Bone marrow (tissue), 2 donors: ENCODE measurements at regions not wholly inside any gene's neighbourhood (a gene's known extent, or its start where the extent isn't known, plus 50 kb on each side); places are given as distances from the start of the nearest gene placed in this dataset.

Source experiments
- DNase-seq, 2 donors: peaks; one replicate each; lab custom pipeline; 2025; lab: John Stamatoyannopoulos, UW

- no peak for DNase-seq
Observed at GRCh38 chr13:73610799-73611592, 523.2 kb downstream of the KLF12 start.

DNA sequence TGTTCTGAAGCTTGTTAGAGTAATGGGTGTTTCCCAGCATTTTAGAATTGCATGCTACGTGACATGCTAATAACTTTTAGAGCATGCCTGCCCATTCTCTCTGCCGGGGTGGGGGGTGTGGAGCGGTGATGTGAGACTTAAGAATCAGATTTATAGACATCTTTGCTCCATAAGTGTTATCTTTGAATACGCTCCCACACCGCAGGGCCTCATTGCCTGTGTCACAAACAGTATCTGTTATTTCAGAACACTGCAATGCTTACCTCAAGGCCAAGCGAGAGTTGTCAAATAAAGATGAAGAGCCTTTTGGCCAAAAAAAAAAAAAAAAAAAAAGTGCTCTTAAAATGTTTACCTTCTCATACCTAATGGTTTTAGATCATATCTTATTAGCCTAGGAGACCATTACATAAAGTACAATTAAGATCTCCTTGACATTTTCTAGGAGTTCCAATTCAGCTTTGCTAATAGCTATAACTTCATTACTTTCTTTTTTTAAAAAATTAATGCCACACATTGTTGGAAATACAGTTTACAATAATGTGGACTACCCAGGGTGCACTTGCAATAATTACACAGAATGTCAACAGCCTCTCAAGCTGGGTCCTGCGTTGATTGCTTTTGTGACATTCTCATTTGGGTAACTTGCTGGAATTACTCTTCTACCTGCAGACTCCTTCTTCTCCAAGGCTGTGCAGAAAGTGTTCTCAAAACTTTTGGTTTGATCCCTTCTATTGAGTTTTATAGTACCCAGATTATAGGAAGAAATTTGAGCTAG, 525.3 kb downstream of the KLF12 start:
- no peak for DNase-seq

GRCh38 chr13:73608157-73608516, 526.1 kb downstream of the KLF12 start:
- no peak for DNase-seq

DNA sequence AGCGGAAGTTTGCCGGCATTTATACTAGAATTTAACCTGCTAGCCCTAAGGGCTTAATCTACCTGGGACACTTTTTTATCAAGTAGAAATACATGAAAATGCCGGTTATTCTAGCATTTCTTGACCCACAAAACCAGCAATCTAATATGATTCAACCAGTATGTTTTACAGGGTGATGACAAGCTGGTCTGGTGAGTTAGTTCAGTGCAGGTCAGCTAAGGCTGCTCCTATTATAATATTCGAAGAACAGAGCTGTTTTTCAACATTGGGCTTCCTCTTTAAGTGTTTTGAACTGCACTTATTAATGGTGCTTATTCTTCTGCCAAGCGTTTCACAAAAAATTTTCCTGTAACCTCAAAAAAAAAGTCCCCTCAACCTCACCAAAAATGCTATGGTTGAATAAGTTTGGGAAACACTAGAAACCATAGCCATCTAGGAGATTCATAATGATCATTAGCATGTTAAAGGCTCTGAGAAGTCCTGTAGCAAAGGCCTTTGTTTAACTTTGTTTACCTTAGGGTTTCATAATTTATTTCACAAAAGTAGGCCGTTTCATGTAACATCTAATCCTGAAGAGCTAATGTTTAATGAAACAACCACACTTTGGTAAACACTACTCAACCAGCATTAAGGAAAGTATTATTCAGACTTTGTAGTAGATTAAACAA, 526.6 kb downstream of the KLF12 start:
- no peak for DNase-seq

- no peak for DNase-seq
Observed at GRCh38 chr13:73603646-73604045, 530.6 kb downstream of the KLF12 start.

DNA sequence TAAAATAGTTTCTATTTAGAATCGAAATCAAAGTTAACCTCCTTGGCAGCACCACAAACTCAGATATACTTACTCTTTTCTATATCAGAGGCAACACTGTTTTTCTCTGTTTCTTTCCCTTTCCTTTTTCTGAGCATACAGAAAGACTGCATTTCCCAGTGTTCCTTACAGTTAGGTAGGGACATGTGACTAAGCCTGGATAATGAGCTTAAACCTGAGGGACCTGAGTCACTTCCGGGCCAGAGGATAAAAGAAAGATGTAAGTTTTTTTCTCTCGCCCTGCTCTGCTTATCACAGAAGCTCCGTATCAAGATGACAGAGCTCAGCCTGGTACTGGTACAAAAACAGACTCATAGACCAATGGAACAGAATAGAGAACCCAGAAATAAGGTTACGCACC, 531.9 kb downstream of the KLF12 start:
- DNase-seq = no peak

GRCh38 chr13:73601708-73602107, 532.5 kb downstream of the KLF12 start:
- no peak for DNase-seq

- no peak for DNase-seq
Observed at GRCh38 chr13:73599232-73600128, 534.7 kb downstream of the KLF12 start.

GRCh38 chr13:73598020-73598712, 536.0 kb downstream of the KLF12 start:
- no peak for DNase-seq

- no peak for DNase-seq
Observed at GRCh38 chr13:73596382-73596781, 537.6 kb downstream of the KLF5 start.

- no peak for DNase-seq
Observed at GRCh38 chr13:73593199-73593765, 534.5 kb downstream of the KLF5 start.

- DNase-seq = no peak
Observed at GRCh38 chr13:73591861-73592260, 533.1 kb downstream of the KLF5 start.

DNA sequence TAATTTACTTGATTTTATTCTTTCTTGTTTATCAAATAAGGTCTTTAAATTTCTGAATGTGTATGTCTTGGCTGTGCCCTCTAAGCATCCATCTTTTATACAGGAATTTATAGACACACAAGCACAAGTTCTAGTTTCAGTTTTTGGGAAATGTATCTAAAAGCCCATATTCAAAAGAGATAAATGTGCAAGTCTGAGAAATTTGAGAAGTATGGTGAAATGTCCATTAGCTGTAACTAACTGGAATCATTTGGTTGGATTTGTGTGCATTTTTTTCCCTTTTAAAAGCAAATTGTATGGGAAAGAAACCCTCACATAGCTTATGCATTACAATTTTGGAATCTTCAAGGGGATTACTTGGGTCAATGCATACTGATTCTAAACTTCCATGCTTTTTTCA, 532.0 kb downstream of the KLF5 start:
- no peak for DNase-seq

- DNase-seq = no peak
Observed at GRCh38 chr13:73585236-73585635, 526.4 kb downstream of the KLF5 start.

- DNase-seq = no peak
Observed at GRCh38 chr13:73583331-73583730, 524.5 kb downstream of the KLF5 start.

GRCh38 chr13:73580513-73581267, 521.9 kb downstream of the KLF5 start:
- DNase-seq = no peak

GRCh38 chr13:73579574-73580274, 520.9 kb downstream of the KLF5 start:
- no peak for DNase-seq

DNA sequence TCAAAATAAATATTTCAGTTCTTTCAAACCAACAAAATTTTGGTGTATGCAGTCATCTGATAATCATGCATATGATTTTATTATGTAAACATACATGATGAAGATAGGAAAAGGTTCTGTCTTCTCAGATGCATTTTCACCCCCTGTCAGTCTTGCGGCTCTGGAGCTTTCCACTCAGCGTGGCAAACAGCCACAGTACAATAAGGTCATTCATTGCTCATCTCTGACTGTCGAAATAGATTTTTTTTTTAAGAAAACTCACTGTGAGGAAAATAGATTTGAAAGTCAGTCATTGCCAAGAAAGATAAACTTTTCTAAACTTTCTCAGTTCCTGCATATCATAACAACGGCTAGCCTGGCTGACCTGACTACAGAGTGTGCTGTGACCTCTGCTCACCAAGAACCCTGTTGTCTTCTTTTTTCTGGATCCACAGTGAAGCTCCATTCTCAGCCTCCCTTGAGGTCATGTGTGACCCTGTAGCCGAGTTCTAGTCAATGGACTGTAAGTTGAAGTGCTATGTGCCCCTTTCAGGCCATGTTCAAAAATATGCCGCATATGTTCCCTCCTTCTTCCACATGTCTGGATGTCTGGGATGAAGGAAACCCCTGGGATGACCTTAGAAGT, 519.6 kb downstream of the KLF5 start:
- no peak for DNase-seq

DNA sequence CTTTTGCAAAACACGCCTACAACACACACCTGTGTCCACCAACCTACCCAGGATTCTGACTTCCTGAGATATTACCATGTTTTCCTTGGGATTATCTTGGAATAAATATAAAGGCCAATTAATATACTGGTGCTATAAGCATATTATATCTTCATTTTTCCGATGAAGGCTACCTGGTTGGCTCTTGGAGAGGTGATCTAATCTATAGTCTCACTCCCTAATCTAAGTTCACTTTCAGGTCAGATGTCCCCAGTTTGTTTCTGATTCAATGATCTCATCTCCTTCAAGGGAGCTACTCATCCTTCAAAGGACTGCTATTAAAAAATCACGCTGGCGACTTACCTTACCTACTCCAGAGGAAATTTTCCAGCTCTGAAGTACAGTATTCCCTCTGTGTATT, 517.5 kb downstream of the KLF5 start:
- DNase-seq = no peak
